A172 (cell line): ENCODE measurements at regions not wholly inside any gene's neighbourhood (a gene's known extent, or its start where the extent isn't known, plus 50 kb on each side); places are given as distances from the start of the nearest gene placed in this dataset.
"Not testable (repeated sequence)": the region's sequence is repeated elsewhere in the genome, so short reads cannot be mapped to it uniquely, and the experiment has no call there.

Experiments
- DNase-seq: peaks from one replicate; pipeline ENCODE4 v3.0.0-alpha.2; 2015; ENCODE audit warnings: low spot score

DNA sequence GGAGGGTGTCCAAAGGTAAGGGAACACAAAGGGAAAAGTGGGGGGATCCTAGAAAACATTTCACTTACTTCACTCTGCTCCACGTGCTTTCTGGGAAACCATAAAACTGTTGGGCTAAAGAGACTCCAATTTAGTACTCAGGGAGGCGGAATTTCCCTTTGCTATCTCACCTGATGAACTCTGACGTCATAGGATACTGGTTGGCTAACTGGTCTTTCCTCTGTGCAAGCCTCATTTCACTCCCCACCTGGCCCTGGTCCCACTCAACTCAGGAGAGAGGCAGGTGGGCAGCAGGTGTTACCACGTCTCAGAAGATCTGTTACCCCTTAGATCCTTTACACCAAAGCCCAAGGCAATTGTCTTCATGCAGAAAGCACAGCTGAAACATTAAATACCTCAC, 51.8 kb upstream of the PMAIP1 start:
- DNase-seq, result no peak

GRCh38 chr18:59847491-59847846, 52.3 kb upstream of the PMAIP1 start:
- DNase-seq, result not testable (repeated sequence)

DNA sequence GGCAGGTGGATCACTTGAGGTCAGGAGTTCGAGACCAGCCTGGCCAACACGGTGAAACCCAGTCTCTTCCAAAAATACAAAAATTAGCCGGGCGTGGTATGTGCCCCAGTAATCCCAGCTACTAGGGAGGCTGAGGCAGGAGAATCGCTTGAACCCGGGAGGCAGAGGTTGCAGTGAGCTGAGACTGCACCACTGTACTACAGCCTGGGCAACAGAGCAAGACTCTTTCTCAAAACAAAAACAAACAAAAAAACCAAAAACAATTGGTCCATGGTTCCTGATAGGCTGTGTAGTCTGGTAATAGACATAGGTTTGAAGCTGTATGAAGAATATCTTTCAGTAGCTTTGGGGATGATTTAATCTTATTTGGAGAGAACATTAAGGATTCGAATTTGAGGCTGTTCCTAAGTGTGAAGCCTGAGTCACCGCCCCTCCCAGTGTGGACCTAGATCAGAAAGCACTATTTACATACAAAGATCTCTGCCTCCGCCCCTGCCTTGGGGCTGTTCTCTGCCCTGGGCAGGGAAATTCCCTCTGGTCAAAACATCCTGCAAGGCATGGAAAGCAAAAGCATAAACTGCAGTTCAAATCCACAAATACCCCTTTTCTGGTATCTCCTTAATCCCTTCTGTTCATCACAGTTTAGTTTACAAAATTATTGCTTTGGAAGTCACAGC, 52.8 kb upstream of the PMAIP1 start:
- DNase-seq, result peak; percentile 69

- DNase-seq, result no peak
Measured at GRCh38 chr18:59842947-59843346, 56.8 kb upstream of the PMAIP1 start.

DNA sequence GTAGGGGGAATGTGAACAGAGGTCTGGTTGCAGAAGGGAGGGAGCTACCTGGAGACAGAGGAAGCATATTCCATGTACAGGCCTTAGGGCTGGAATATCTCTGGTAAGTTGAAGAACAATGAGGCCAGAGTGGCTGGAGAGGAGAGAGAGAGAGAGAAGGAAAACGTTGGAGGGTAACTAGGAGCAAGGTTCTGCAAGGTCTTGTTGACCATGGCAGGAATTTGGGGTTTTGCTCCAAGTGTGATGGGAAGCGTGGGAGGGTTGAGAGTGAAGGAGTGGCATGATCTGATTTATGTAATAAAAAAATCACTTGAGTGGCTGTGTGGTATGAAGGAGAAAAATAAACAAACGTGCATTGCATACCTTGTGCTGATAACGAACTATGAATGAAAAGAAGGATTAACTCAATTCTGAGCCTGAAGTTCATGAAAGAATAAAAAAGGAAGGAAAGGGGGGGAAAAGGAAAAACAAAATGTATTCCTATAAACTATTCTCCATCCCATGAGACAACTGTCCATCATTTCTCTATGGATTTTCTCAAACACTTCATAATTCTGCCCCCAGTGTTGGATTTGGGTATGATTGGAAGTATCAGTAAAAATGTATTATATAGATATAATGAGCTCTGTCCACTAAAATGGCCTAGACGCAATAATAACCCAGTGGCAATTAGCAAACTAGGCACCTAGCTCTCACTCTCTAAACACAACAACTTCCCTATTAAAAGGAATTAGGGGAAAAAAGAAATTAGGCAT, 59.7 kb upstream of the PMAIP1 start:
- DNase-seq, result no peak

GRCh38 chr18:59839246-59839645, 60.5 kb upstream of the PMAIP1 start:
- DNase-seq, result no peak

DNA sequence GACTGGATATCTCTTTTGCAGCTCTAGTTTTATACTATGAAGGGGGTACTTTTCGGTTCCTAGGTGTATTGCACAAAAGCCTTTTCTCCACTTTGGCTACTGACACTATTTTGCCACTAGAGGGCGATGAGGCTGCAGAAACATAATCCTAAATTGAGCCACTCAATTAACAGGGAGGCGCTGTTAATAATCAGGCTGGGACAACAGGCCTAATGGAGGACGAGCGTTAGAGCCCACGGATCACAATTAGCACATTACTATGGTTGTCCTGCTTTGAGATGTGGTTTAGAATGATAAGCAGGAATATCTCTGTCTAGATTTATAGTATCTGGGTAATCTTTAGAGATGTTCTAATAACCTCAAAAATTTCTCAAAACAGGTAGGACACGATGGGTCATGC, 62.2 kb upstream of the PMAIP1 start:
- DNase-seq, result peak; percentile 53

GRCh38 chr18:59835605-59836379, 64.0 kb upstream of the PMAIP1 start:
- no peak for DNase-seq

DNA sequence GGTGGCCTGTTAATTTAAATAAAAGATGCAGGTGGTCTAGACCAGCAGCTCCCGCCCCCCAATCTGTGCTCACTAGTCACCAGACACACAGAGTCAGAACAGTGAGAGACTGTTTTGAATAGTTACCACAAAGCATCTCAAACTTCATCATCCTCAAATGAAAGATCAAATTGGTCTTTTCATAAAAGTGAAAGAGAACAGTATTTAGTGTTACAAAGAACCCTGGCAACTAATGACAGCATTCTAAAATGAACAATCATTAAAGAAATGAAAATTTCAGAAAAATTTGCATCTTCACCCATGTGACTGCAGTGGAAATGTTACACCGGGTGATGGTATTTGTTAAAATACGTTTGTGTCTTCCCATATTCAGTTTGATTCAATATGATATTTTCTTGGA, 65.5 kb upstream of the PMAIP1 start:
- no peak for DNase-seq

DNA sequence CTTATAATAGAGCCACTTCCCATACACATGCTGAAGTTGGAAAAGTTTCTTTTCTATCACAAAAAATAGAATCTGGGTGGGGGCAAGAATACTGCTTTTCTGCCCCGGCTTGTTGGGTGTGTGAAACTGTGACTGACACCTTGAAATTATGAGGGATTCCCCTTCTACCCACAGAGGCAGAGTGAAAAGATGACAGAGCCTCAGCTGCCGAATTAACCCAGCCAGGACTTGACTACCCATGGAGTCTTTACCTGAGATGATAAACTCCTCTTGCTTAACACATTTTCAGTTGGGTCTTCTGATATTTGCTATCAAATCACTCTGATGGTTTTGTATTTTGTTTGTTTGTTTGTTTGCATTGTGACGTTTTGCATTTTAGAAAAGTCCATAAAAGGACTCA, 66.0 kb upstream of the PMAIP1 start:
- DNase-seq, result no peak

- DNase-seq, result peak; percentile 73
Measured at GRCh38 chr18:59823596-59824195, 76.1 kb upstream of the PMAIP1 start.

- DNase-seq, result no peak
Measured at GRCh38 chr18:59822612-59823550, 76.9 kb upstream of the PMAIP1 start.

DNA sequence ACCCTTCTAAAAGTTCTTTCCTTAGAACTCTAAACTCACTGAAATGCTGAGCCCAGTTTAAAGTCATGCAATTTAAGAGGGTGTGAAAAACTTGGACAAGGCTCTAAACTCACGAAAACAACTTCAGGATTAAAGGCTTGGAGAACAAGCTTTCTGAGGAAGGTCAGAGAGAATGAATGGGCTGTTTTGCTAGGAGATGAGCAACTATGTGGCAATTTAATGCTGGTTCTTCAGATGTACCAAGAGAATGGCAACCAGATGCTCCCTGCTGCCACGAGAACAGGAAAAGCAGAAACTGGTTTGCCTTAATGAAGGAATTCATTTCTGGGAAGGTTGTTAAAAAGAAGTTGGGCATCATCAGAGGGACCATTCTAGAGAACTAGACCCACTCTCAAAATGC, 77.8 kb upstream of the PMAIP1 start:
- DNase-seq, result no peak

DNA sequence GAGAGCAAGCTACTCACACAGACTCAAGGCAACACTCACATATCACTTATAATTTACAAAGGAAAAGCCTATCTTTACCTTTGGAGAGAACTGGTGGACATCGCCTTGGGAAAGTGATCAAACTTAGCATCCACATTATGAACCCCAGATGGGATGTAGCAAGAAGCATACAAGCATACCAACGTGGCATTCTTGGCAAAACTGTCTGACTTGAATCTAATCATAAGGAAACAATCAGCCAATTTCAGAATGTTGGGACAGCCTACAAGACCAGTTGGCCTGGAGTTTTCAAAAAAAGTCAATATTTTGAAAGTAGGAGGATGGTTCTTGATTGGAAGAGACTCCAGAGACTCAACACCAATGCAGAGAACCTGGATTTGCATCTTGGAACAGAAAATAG, 79.1 kb upstream of the PMAIP1 start:
- DNase-seq, result no peak

DNA sequence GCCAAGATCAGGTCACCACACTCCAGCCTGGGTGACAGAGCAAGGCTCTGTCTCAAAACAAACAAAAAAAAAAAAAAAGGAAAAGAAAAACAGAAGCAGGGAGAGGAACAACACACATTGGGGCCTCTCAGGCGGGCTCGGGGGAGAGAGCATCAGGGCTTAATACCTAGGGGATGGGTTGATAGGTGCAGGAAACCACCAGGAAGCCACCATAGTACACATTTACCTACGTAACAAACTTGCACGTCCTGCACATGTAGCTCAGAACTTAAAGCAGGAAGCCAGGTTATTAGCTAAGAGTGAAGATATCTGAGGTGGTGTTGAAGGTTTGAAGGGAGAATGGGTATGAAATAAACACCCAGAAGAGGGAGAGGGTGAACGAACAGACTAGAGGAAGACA, 81.0 kb upstream of the PMAIP1 start:
- no peak for DNase-seq

- DNase-seq, result peak; percentile 80
Measured at GRCh38 chr18:59814891-59815290, 84.9 kb upstream of the PMAIP1 start.

- DNase-seq, result no peak
Measured at GRCh38 chr18:59813942-59814341, 85.9 kb upstream of the PMAIP1 start.

DNA sequence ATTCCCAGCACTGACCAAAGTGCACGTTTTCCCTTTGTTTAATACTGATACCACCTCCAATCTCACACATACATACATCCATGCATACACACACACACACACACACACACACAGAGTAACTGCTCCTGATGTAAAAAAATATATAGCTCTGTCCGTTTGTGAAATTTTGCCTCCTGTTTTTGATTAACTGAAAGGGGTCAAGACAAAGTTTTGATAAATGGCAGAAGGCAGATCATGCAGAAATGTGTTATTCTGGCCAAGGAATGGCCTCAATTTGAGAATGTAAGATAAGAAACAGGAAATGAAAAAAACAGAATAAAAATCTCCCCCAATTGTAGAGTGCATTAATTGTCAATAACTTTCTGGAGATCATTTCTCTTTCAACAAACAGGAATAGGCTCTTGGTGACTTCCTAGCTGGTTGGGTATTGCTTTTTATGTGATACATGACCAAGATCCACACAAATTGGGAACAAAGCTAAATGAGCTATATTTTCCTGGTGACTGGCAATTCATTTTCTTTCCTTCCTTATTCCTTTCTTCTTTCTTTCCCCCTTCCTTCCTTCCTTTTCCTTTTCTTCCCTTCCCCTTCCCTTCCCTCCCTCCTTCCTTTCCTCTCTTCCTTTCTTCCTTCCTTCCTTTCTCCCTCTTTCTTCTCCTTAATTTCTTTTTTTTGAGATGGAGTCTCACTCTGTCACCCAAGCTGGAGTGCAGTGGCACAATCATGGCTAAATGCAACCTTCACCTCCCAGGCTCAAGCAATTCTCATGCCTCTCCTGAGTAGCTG, 88.9 kb upstream of the PMAIP1 start:
- DNase-seq, result no peak

DNA sequence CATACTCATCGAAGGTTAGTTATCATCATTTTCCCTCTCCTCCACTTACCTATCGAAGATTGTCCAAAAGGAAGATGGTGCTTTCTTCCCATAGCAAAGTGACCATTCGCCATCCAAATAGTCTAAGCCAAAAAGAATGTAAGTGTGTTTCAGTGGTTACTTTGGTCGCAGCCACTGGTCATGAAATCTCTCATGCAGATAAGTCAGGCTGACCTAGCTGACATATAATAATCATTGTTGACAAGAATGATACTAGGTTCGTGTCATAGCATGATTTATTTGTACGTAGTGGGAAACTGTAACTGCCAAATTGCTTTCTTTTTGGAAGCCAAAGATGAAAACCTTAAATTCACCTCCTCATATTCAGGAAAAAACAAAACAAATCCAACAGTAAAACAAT, 89.6 kb upstream of the PMAIP1 start:
- no peak for DNase-seq

- DNase-seq, result no peak
Measured at GRCh38 chr18:59802031-59802430, 97.8 kb upstream of the PMAIP1 start.

DNA sequence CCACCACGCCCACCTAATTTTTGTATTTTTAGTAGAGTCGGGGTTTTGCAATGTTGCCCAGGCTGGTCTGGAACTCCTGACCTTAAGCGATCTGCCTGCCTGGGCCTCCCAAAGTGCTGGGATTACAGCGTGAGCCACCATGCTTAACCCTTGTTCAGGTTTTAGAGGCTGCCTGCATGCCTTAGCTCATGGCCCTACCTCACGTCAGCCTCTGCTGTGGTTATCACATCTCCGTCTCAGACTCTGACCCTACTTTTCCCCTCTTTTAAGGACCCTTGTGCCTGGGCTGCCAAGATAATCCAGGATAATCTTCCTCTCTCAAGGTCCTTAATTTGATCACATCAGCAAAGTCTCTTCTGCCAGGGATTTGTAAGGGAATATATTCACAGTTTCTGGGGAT, 98.2 kb upstream of the PMAIP1 start:
- DNase-seq, result no peak
